A549 (cell line): ENCODE measurements at regions not wholly inside any gene's neighbourhood (a gene's known extent, or its start where the extent isn't known, plus 50 kb on each side); places are given as distances from the start of the nearest gene placed in this dataset.

Experiments
- CBX8 ChIP-seq: fragments of 200-600 bp; sonication (generic); IDR thresholded peaks from 2 replicates; pipeline ENCODE4 v1.6.1; 2016
- CHD2 ChIP-seq: fragments of 150-350 bp; IDR thresholded peaks from 2 replicates; pipeline ENCODE4 v1.6.1; 2014; ENCODE audit warnings: low read length; ENCODE audit not compliant: partially characterized antibody
- ESRRA ChIP-seq: fragments of 150-350 bp; IDR thresholded peaks from 2 replicates; pipeline ENCODE4 v1.6.1; 2014; ENCODE audit warnings: mild to moderate bottlenecking, low read length, borderline replicate concordance
- FOSB ChIP-seq: fragments of 250-450 bp; sonication (Bioruptor Pico); IDR thresholded peaks from 2 replicates; pipeline ENCODE4 v1.5.0; 2020; ENCODE audit warnings: mild to moderate bottlenecking, moderate library complexity
- HDAC2 ChIP-seq: fragments of 200-600 bp; sonication (generic); IDR thresholded peaks from 2 replicates; pipeline ENCODE4 v1.6.1; 2016
- PHF8 ChIP-seq: fragments of 200-600 bp; sonication (generic); IDR thresholded peaks from 2 replicates; pipeline ENCODE4 v1.6.1; 2016; ENCODE audit warnings: low read depth, mild to moderate bottlenecking, antibody characterized with exemption, moderate library complexity, borderline replicate concordance
- POLR2A ChIP-seq: IDR thresholded peaks from 2 replicates; pipeline ENCODE4 v1.6.1; 2012; ENCODE audit warnings: mild to moderate bottlenecking, low read length
- RAD21 ChIP-seq, 2 experiments: fragments of >200 bp in 1 of 2; sonication (Bioruptor Twin) in 1 of 2; formaldehyde crosslinking in 1 of 2; IDR thresholded peaks in 1 of 2; conservative IDR thresholded peaks in 1 of 2; 2 replicates in 1 of 2; 3 replicates in 1 of 2; pipeline ENCODE4 v1.6.1; 2012 to 2018; ENCODE audit warnings: inconsistent platforms in 1 of 2
- SREBF2 ChIP-seq: fragments of 450-650 bp; IDR thresholded peaks from 2 replicates; pipeline ENCODE4 v1.6.1; 2014; ENCODE audit warnings: mild to moderate bottlenecking, moderate library complexity
- TF ChIP-seq, protein P1 (sequence below): IDR thresholded peaks from 2 replicates; pipeline ENCODE4 v1.6.1; 2012
- TF ChIP-seq, protein P2 (sequence below): fragments of >200 bp; sonication (Bioruptor Twin); formaldehyde crosslinking; IDR thresholded peaks from 3 replicates; pipeline ENCODE4 v1.5.1; 2016
- TF ChIP-seq, protein P3 (sequence below): fragments of >200 bp; sonication (Bioruptor Twin); formaldehyde crosslinking; IDR thresholded peaks from 3 replicates; pipeline ENCODE4 v1.6.1; 2016
- TF ChIP-seq, protein P4 (sequence below): fragments of 250-450 bp; sonication (Bioruptor Pico); IDR thresholded peaks from 2 replicates; pipeline ENCODE4 v1.5.0; 2020; ENCODE audit warnings: low read depth, mild to moderate bottlenecking, moderate library complexity

DNA sequence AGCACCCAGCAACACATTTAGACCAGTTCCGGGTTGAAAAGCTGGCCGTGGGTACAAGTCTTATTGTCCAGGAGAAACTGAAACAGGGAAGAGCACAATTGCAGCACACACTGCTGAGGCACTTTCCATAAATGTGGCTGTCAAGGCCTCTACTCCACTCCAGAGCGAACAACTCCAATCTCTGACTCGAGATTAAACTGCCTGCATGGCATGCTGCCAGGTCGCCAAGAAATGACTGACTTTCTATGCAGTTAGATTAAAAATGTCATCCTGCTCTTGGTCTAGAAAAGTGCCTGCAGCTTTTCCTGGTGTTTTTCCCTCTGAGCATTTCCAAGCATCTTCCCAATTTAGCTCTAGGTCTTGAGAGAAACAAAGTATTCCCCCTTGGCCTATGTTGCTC is 260.6 kb upstream of the EMCN start:
- TF ChIP-seq, protein P1, sequence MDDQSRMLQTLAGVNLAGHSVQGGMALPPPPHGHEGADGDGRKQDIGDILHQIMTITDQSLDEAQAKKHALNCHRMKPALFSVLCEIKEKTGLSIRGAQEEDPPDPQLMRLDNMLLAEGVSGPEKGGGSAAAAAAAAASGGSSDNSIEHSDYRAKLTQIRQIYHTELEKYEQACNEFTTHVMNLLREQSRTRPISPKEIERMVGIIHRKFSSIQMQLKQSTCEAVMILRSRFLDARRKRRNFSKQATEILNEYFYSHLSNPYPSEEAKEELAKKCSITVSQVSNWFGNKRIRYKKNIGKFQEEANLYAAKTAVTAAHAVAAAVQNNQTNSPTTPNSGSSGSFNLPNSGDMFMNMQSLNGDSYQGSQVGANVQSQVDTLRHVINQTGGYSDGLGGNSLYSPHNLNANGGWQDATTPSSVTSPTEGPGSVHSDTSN: no peak
- TF ChIP-seq, protein P2, sequence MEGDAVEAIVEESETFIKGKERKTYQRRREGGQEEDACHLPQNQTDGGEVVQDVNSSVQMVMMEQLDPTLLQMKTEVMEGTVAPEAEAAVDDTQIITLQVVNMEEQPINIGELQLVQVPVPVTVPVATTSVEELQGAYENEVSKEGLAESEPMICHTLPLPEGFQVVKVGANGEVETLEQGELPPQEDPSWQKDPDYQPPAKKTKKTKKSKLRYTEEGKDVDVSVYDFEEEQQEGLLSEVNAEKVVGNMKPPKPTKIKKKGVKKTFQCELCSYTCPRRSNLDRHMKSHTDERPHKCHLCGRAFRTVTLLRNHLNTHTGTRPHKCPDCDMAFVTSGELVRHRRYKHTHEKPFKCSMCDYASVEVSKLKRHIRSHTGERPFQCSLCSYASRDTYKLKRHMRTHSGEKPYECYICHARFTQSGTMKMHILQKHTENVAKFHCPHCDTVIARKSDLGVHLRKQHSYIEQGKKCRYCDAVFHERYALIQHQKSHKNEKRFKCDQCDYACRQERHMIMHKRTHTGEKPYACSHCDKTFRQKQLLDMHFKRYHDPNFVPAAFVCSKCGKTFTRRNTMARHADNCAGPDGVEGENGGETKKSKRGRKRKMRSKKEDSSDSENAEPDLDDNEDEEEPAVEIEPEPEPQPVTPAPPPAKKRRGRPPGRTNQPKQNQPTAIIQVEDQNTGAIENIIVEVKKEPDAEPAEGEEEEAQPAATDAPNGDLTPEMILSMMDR: no peak
- TF ChIP-seq CBX8 (no peak), RAD21 (conservative IDR thresholded peaks at IDR 0.05 in 1 of 2, IDR thresholded peaks at IDR 0.05 in 1 of 2) (no peak), ESRRA (no peak), FOSB (no peak), CHD2 (no peak), PHF8 (no peak), POLR2A (no peak), SREBF2 (no peak), HDAC2 (no peak)
- TF ChIP-seq, protein P3, sequence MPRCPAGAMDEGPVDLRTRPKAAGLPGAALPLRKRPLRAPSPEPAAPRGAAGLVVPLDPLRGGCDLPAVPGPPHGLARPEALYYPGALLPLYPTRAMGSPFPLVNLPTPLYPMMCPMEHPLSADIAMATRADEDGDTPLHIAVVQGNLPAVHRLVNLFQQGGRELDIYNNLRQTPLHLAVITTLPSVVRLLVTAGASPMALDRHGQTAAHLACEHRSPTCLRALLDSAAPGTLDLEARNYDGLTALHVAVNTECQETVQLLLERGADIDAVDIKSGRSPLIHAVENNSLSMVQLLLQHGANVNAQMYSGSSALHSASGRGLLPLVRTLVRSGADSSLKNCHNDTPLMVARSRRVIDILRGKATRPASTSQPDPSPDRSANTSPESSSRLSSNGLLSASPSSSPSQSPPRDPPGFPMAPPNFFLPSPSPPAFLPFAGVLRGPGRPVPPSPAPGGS: no peak
- TF ChIP-seq, protein P4, sequence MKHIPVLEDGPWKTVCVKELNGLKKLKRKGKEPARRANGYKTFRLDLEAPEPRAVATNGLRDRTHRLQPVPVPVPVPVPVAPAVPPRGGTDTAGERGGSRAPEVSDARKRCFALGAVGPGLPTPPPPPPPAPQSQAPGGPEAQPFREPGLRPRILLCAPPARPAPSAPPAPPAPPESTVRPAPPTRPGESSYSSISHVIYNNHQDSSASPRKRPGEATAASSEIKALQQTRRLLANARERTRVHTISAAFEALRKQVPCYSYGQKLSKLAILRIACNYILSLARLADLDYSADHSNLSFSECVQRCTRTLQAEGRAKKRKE (CRISPR knock-in tag): no peak
